HCT116 (cell line): ENCODE measurements at regions not wholly inside any gene's neighbourhood (a gene's known extent, or its start where the extent isn't known, plus 50 kb on each side); places are given as distances from the start of the nearest gene placed in this dataset.

Experiments
- ATAC-seq: fragments of 200-7000 bp; cut with Tn5 transposase; 2 replicates; pipeline ENCODE4 v1.9.1; 2020; ENCODE audit warnings: mild to moderate bottlenecking, moderate library complexity
- BruUV-seq: library from RNA; stranded (reverse); fragments of 400-500 nt; replicated peaks from 2 replicates; lab custom pipeline; 2021; lab: Mats Ljungman, UMichigan
- CTCF ChIA-PET: fragments of 300-600 bp; sonication (Branson Sonifier 250); formaldehyde crosslinking; loops from one replicate; lab custom pipeline; 2021; ENCODE audit warnings: antibody characterized with exemption; lab: Charles Lee
- POLR2A ChIA-PET: fragments of 300-600, 350-600 bp; sonication (Branson Sonifier 250); formaldehyde crosslinking; loops from one replicate; lab custom pipeline; 2021; ENCODE audit warnings: antibody characterized with exemption; lab: Charles Lee
- RAD21 ChIA-PET, 2 experiments: fragments of 300-600 bp; sonication (Branson Sonifier 250); formaldehyde crosslinking; loops; one replicate each; lab custom pipeline; 2023; ENCODE audit warnings: low total read pairs in 2 of 2; ENCODE audit not compliant: uncharacterized antibody in 2 of 2, unreplicated experiment in 2 of 2, low non-redundant PET in 1 of 2; lab: Charles Lee
- DNase-seq: peaks from one replicate; pipeline ENCODE4 v3.0.0-alpha.2; 2010; ENCODE audit warnings: low read depth, low spot score
- H2AFZ ChIP-seq: fragments of 200-600 bp; shearing (Covaris generic), sonication (generic); 2 replicates; pipeline ENCODE4 v1.6.1; 2017; ENCODE audit warnings: low read depth, mixed run types, mixed read lengths, antibody characterized with exemption, low read length; ENCODE audit not compliant: poor library complexity, severe bottlenecking
- H3K27ac ChIP-seq: 2 replicates; pipeline ENCODE4 v1.5.1; 2012; ENCODE audit warnings: low read depth, low read length
- H3K27me3 ChIP-seq: fragments of 200-600 bp; sonication (generic); 2 replicates; pipeline ENCODE4 v1.6.1; 2016; ENCODE audit warnings: mixed run types, low read length, mixed read lengths; ENCODE audit not compliant: insufficient read depth
- H3K36me3 ChIP-seq, 2 experiments: fragments of 200-500 bp in 1 of 2; fragments of 200-600 bp in 1 of 2; sonication (Bioruptor generic) in 1 of 2; sonication (generic) in 1 of 2; 2 replicates each; pipeline versions ENCODE4 v1.5.1 to v1.6.1; 2014 to 2016; ENCODE audit warnings: low read length in 2 of 2, inconsistent platforms in 1 of 2, mixed read lengths in 1 of 2, mixed run types in 1 of 2; ENCODE audit not compliant: insufficient read depth in 2 of 2, control insufficient read depth in 1 of 2
- H3K4me1 ChIP-seq, 2 experiments: fragments of 200-600 bp in 1 of 2; sonication (generic) in 1 of 2; 2 replicates each; pipeline versions ENCODE4 v1.5.1 to v1.6.1; 2012 to 2017; ENCODE audit warnings: low read length in 2 of 2, inconsistent platforms in 1 of 2, mild to moderate bottlenecking in 1 of 2, mixed read lengths in 1 of 2, mixed run types in 1 of 2, moderate library complexity in 1 of 2; ENCODE audit not compliant: insufficient read depth in 2 of 2, control insufficient read depth in 1 of 2
- H3K4me2 ChIP-seq: fragments of 200-600 bp; sonication (generic); 2 replicates; pipeline ENCODE4 v1.6.1; 2017; ENCODE audit warnings: mixed run types, low read length, mixed read lengths
- H3K4me3 ChIP-seq, 2 experiments: fragments of 200-600 bp in 1 of 2; sonication (generic) in 1 of 2; replicated peaks in 1 of 2; 2 replicates each; pipeline ENCODE4 v1.5.1; 2011 to 2016; ENCODE audit warnings: low read length in 2 of 2, control low read depth in 1 of 2, low read depth in 1 of 2, mild to moderate bottlenecking in 1 of 2, mixed read lengths in 1 of 2, mixed run types in 1 of 2
- H3K79me2 ChIP-seq: fragments of 200-600 bp; sonication (generic); 2 replicates; pipeline ENCODE4 v1.6.1; 2017; ENCODE audit warnings: mild to moderate bottlenecking, mixed run types, low read length, moderate library complexity, mixed read lengths; ENCODE audit not compliant: insufficient read depth
- H3K9ac ChIP-seq: fragments of 200-600 bp; sonication (generic); 2 replicates; pipeline ENCODE4 v1.6.1; 2016; ENCODE audit warnings: low read length, mixed read lengths
- H3K9me2 ChIP-seq: fragments of 200-600 bp; sonication (generic), shearing (Covaris generic); 2 replicates; pipeline ENCODE4 v1.6.1; 2017; ENCODE audit warnings: mixed run types, mild to moderate bottlenecking, moderate library complexity; ENCODE audit not compliant: insufficient read depth
- H3K9me3 ChIP-seq, 2 experiments: fragments of 200-500 bp in 1 of 2; fragments of 200-600 bp in 1 of 2; sonication (Bioruptor generic) in 1 of 2; sonication (generic) in 1 of 2; 2 replicates each; pipeline ENCODE4 v1.6.1; 2014 to 2017; ENCODE audit warnings: low read length in 2 of 2, mixed read lengths in 2 of 2, inconsistent platforms in 1 of 2, low read depth in 1 of 2, mild to moderate bottlenecking in 1 of 2, mixed run types in 1 of 2, moderate library complexity in 1 of 2; ENCODE audit not compliant: control insufficient read depth in 1 of 2, insufficient read depth in 1 of 2
- H4K20me1 ChIP-seq: fragments of 200-600 bp; sonication (generic), shearing (Covaris generic); 2 replicates; pipeline ENCODE4 v1.6.1; 2017; ENCODE audit warnings: mixed run types, mild to moderate bottlenecking, moderate library complexity; ENCODE audit not compliant: insufficient read depth
- CBX3 ChIP-seq: IDR thresholded peaks from 2 replicates; pipeline ENCODE4 v1.6.1; 2012; ENCODE audit warnings: low read depth
- EGR1 ChIP-seq: IDR thresholded peaks from 2 replicates; pipeline ENCODE4 v1.6.1; 2012; ENCODE audit warnings: low read depth
- ELF1 ChIP-seq: IDR thresholded peaks from 2 replicates; pipeline ENCODE4 v1.6.1; 2012; ENCODE audit warnings: low read depth, borderline replicate concordance
- EZH2 ChIP-seq: fragments of 200-600 bp; sonication (generic); IDR thresholded peaks from 2 replicates; pipeline ENCODE4 v1.6.1; 2017; ENCODE audit warnings: antibody characterized with exemption, mixed run types
- EZH2phosphoT487 ChIP-seq: fragments of 200-600 bp; IDR thresholded peaks from 2 replicates; pipeline ENCODE4 v1.6.1; 2018; ENCODE audit warnings: antibody characterized with exemption, borderline replicate concordance
- FOSL1 ChIP-seq: IDR thresholded peaks from 2 replicates; pipeline ENCODE4 v1.6.1; 2012; ENCODE audit warnings: low read depth
- JUND ChIP-seq: IDR thresholded peaks from 2 replicates; pipeline ENCODE4 v1.6.1; 2012
- POLR2A ChIP-seq: IDR thresholded peaks from 2 replicates; pipeline ENCODE4 v1.7.0; 2011; ENCODE audit warnings: borderline replicate concordance; ENCODE audit not compliant: insufficient read depth, insufficient read length; ENCODE audit errors: extremely low read depth
- POLR2AphosphoS5 ChIP-seq: IDR thresholded peaks from 2 replicates; pipeline ENCODE4 v1.6.1; 2011; ENCODE audit warnings: mild to moderate bottlenecking, low read depth, low read length, moderate library complexity
- RAD21 ChIP-seq: IDR thresholded peaks from 2 replicates; pipeline ENCODE4 v1.6.1; 2012; ENCODE audit warnings: low read depth, mild to moderate bottlenecking
- SIN3A ChIP-seq: IDR thresholded peaks from 2 replicates; pipeline ENCODE4 v1.6.1; 2012; ENCODE audit warnings: low read depth
- SRF ChIP-seq: IDR thresholded peaks from 2 replicates; pipeline ENCODE4 v1.6.1; 2012; ENCODE audit warnings: low read depth
- TCF7L2 ChIP-seq: IDR thresholded peaks from 2 replicates; pipeline ENCODE4 v1.7.0; 2011; ENCODE audit warnings: borderline replicate concordance, inconsistent platforms; ENCODE audit not compliant: insufficient read depth, insufficient read length; ENCODE audit errors: extremely low read depth
- YY1 ChIP-seq: IDR thresholded peaks from 2 replicates; pipeline ENCODE4 v1.6.1; 2011; ENCODE audit warnings: low read length, low read depth, moderate library complexity, mild to moderate bottlenecking; ENCODE audit not compliant: insufficient replicate concordance; ENCODE audit errors: extremely low read depth
- ZFX ChIP-seq: fragments of 450-650 bp; IDR thresholded peaks from 2 replicates; pipeline ENCODE4 v1.6.1; 2017
- intact Hi-C: fragments of 100-400 bp; cut with micrococcal nuclease; formaldehyde crosslinking; loops from 2 replicates; pipeline ENCODE4 v1.10.0; 2022
- TF ChIP-seq, protein P1 (sequence below): IDR thresholded peaks from 2 replicates; pipeline ENCODE4 v1.6.1; 2012
- TF ChIP-seq, protein P2 (sequence below), 3 experiments: fragments of 200-600 bp in 1 of 3; sonication (generic) in 1 of 3; IDR thresholded peaks in 2 of 3; conservative IDR thresholded peaks in 1 of 3; 2 replicates each; pipeline ENCODE4 v1.5.1; 2012 to 2017; ENCODE audit warnings: low read depth in 2 of 3, low read length in 2 of 3, antibody characterized with exemption in 1 of 3, borderline replicate concordance in 1 of 3, control low read depth in 1 of 3, mild to moderate bottlenecking in 1 of 3, mixed read lengths in 1 of 3, mixed run types in 1 of 3, moderate library complexity in 1 of 3; ENCODE audit not compliant: insufficient read depth in 1 of 3
- TF ChIP-seq, protein P3 (sequence below): IDR thresholded peaks from 2 replicates; pipeline ENCODE4 v1.6.1; 2012; ENCODE audit warnings: low read depth

DNA sequence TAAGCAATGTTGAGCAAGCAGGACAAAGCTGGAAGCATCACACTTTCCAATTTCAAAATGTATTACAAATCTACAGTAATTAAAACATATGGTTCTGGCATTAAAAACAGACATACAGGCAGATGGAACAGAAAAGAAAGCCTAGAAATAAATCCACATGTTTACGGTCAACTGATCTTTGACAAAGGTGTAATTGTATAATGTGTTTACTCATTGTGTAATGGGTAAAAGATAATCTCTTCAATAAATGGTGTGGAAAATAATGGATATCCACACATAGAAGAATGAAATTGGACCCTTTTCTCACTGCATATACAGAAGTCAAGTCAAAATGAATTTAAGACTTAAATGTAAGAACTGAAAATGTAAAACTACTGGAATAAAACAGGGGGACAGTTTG, 394.2 kb downstream of the ANKRD50 start:
- TF ChIP-seq, protein P1, sequence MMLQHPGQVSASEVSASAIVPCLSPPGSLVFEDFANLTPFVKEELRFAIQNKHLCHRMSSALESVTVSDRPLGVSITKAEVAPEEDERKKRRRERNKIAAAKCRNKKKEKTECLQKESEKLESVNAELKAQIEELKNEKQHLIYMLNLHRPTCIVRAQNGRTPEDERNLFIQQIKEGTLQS: no peak
- TF ChIP-seq ELF1 (no peak), POLR2A (no peak), POLR2AphosphoS5 (no peak), RAD21 (no peak), JUND (no peak), EGR1 (no peak), EZH2phosphoT487 (no peak), EZH2 (no peak), SIN3A (no peak), YY1 (no peak), SRF (no peak), CBX3 (no peak), ZFX (no peak), FOSL1 (no peak), TCF7L2 (no peak)
- TF ChIP-seq, protein P2, sequence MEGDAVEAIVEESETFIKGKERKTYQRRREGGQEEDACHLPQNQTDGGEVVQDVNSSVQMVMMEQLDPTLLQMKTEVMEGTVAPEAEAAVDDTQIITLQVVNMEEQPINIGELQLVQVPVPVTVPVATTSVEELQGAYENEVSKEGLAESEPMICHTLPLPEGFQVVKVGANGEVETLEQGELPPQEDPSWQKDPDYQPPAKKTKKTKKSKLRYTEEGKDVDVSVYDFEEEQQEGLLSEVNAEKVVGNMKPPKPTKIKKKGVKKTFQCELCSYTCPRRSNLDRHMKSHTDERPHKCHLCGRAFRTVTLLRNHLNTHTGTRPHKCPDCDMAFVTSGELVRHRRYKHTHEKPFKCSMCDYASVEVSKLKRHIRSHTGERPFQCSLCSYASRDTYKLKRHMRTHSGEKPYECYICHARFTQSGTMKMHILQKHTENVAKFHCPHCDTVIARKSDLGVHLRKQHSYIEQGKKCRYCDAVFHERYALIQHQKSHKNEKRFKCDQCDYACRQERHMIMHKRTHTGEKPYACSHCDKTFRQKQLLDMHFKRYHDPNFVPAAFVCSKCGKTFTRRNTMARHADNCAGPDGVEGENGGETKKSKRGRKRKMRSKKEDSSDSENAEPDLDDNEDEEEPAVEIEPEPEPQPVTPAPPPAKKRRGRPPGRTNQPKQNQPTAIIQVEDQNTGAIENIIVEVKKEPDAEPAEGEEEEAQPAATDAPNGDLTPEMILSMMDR (IDR thresholded peaks at IDR 0.05 in 2 of 3, conservative IDR thresholded peaks at IDR 0.05 in 1 of 3; ENCODE audit: borderline replicate concordance in 1 of 3, insufficient read depth in 1 of 3, low read depth in 2 of 3, low read length in 2 of 3): no peak
- TF ChIP-seq, protein P3, sequence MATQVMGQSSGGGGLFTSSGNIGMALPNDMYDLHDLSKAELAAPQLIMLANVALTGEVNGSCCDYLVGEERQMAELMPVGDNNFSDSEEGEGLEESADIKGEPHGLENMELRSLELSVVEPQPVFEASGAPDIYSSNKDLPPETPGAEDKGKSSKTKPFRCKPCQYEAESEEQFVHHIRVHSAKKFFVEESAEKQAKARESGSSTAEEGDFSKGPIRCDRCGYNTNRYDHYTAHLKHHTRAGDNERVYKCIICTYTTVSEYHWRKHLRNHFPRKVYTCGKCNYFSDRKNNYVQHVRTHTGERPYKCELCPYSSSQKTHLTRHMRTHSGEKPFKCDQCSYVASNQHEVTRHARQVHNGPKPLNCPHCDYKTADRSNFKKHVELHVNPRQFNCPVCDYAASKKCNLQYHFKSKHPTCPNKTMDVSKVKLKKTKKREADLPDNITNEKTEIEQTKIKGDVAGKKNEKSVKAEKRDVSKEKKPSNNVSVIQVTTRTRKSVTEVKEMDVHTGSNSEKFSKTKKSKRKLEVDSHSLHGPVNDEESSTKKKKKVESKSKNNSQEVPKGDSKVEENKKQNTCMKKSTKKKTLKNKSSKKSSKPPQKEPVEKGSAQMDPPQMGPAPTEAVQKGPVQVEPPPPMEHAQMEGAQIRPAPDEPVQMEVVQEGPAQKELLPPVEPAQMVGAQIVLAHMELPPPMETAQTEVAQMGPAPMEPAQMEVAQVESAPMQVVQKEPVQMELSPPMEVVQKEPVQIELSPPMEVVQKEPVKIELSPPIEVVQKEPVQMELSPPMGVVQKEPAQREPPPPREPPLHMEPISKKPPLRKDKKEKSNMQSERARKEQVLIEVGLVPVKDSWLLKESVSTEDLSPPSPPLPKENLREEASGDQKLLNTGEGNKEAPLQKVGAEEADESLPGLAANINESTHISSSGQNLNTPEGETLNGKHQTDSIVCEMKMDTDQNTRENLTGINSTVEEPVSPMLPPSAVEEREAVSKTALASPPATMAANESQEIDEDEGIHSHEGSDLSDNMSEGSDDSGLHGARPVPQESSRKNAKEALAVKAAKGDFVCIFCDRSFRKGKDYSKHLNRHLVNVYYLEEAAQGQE: no peak
- Histone ChIP-seq H4K20me1 (no peaks in the 10 kb centered on the region), H3K9me3 (no peaks in the 10 kb centered on the region), H3K4me1 (no peaks in the 10 kb centered on the region), H3K36me3 (no peaks in the 10 kb centered on the region), H3K27me3 (no peaks in the 10 kb centered on the region), H3K9me2 (no peaks in the 10 kb centered on the region), H3K79me2 (no peaks in the 10 kb centered on the region), H3K4me2 (no peak overlapping the region), H3K27ac (no peak overlapping the region), H2AFZ (no peak overlapping the region), H3K4me3 (no peak overlapping the region), H3K9ac (no peak overlapping the region)
- POLR2A ChIA-PET: no interaction called here
- no peak for DNase-seq
- ATAC-seq: no peak
- intact Hi-C loops: no loop called here
- RAD21 ChIA-PET: no interaction called here
- CTCF ChIA-PET: no interaction called here
- BruUV-seq: no TSS peak
